HepG2 (cell line): ENCODE measurements at regions not wholly inside any gene's neighbourhood (a gene's known extent, or its start where the extent isn't known, plus 50 kb on each side); places are given as distances from the start of the nearest gene placed in this dataset.

Experiments used
- ATAC-seq: fragments of 200-7000 bp; cut with Tn5 transposase; 3 replicates; pipeline ENCODE4 v1.9.1; 2020; ENCODE audit warnings: mild to moderate bottlenecking, moderate library complexity
- BruUV-seq: library from RNA; stranded (reverse); fragments of 400-500 nt; replicated peaks from 2 replicates; lab custom pipeline; 2021; lab: Mats Ljungman, UMichigan
- CTCF ChIA-PET: fragments of 300-600 bp; formaldehyde crosslinking; extraction: SDS; loops from one replicate; lab custom pipeline; 2021; ENCODE audit warnings: low total read pairs, inconsistent platforms, low intra/inter-chr PET ratio; lab: Yijun Ruan, JAX
- POLR2A ChIA-PET: fragments of 350-600 bp; sonication (Branson Sonifier 250); formaldehyde crosslinking; loops from one replicate; lab custom pipeline; 2020; ENCODE audit warnings: antibody characterized with exemption, inconsistent platforms; lab: Yijun Ruan, JAX
- DNase-seq: peaks from one replicate; pipeline ENCODE4 v3.0.0-alpha.2; 2015; ENCODE audit warnings: low spot score
- FAIRE-seq: peaks from 3 replicates; lab custom pipeline; 2011; peaks lifted over from hg19 to GRCh38; lab: Jason Lieb, UNC
- H2AFZ ChIP-seq: one replicate; pipeline ENCODE4 v1.6.1; 2011; ENCODE audit warnings: low read length, inconsistent platforms
- H3K27ac ChIP-seq: fragments of 300-600 bp; 3 replicates; pipeline ENCODE4 v1.8.0; 2011; ENCODE audit warnings: mixed run types, mild to moderate bottlenecking, mixed read lengths, low read length, inconsistent platforms; ENCODE audit not compliant: insufficient read depth; ENCODE audit errors: extremely low read length
- H3K27me3 ChIP-seq, 2 experiments: fragments of 200-600 bp in 1 of 2; 2 replicates in 1 of 2; 3 replicates in 1 of 2; pipeline versions ENCODE4 v1.6.0 to v1.8.0; 2011; ENCODE audit warnings: low read length in 2 of 2, mild to moderate bottlenecking in 2 of 2, moderate library complexity in 2 of 2, inconsistent platforms in 1 of 2; ENCODE audit not compliant: insufficient read depth in 2 of 2, control insufficient read depth in 1 of 2
- H3K36me3 ChIP-seq, 2 experiments: fragments of 200-600 bp in 1 of 2; replicated peaks in 1 of 2; 2 replicates in 1 of 2; 3 replicates in 1 of 2; pipeline versions ENCODE4 v1.5.1 to v1.8.0; 2011; ENCODE audit warnings: low read length in 2 of 2, inconsistent platforms in 1 of 2; ENCODE audit not compliant: insufficient read depth in 2 of 2, control insufficient read depth in 1 of 2
- H3K4me1 ChIP-seq: 2 replicates; pipeline ENCODE4 v1.5.1; 2012; ENCODE audit warnings: low read length, inconsistent platforms; ENCODE audit not compliant: insufficient read depth
- H3K4me2 ChIP-seq: 2 replicates; pipeline ENCODE4 v1.6.0; 2011; ENCODE audit warnings: low read depth, low read length, inconsistent platforms
- H3K4me3 ChIP-seq, 3 experiments: fragments of 200-600 bp in 1 of 3; sonication (generic), shearing (Covaris generic) in 1 of 3; replicated peaks in 1 of 3; 2 replicates each; pipeline ENCODE4 v1.5.1; 2011 to 2016; ENCODE audit warnings: low read length in 3 of 3, inconsistent platforms in 2 of 3, low read depth in 2 of 3, mild to moderate bottlenecking in 2 of 3, control low read depth in 1 of 3, mixed read lengths in 1 of 3; ENCODE audit not compliant: insufficient read depth in 1 of 3
- H3K79me2 ChIP-seq: one replicate; pipeline ENCODE4 v1.6.1; 2011; ENCODE audit warnings: low read length, inconsistent platforms; ENCODE audit not compliant: insufficient read depth
- H3K9ac ChIP-seq: 2 replicates; pipeline ENCODE4 v1.6.0; 2011; ENCODE audit warnings: mild to moderate bottlenecking, low read depth, low read length, inconsistent platforms; ENCODE audit not compliant: insufficient read depth
- H3K9me3 ChIP-seq: 2 replicates; pipeline ENCODE4 v1.5.1; 2012; ENCODE audit warnings: mild to moderate bottlenecking, low read length
- H4K20me1 ChIP-seq: 2 replicates; pipeline ENCODE4 v1.6.0; 2011; ENCODE audit warnings: inconsistent platforms, mild to moderate bottlenecking, low read length, moderate library complexity; ENCODE audit not compliant: insufficient read depth
- ARNT2 ChIP-seq: sonication (generic); formaldehyde crosslinking; IDR thresholded peaks from 2 replicates; pipeline ENCODE4 v1.8.0; 2022; ENCODE audit warnings: mild to moderate bottlenecking, low read depth, missing genetic modification reagents, moderate library complexity
- FOXC1 ChIP-seq: sonication (generic); formaldehyde crosslinking; IDR thresholded peaks from 2 replicates; pipeline ENCODE4 v1.8.0; 2022; ENCODE audit warnings: mild to moderate bottlenecking, missing genetic modification reagents, borderline replicate concordance
- MYPOP ChIP-seq: sonication (generic); formaldehyde crosslinking; IDR thresholded peaks from 2 replicates; pipeline ENCODE4 v1.8.1; 2023; ENCODE audit warnings: mild to moderate bottlenecking, moderate library complexity, missing genetic modification reagents
- NFATC3 ChIP-seq: sonication (generic); formaldehyde crosslinking; IDR thresholded peaks from 2 replicates; pipeline ENCODE4 v1.5.1; 2020; ENCODE audit warnings: mild to moderate bottlenecking, missing genetic modification reagents
- NPAS2 ChIP-seq: sonication (generic); formaldehyde crosslinking; IDR thresholded peaks from 2 replicates; pipeline ENCODE4 v1.8.0; 2022; ENCODE audit warnings: mild to moderate bottlenecking, missing genetic modification reagents, borderline replicate concordance
- NR3C1 ChIP-seq: sonication (generic); formaldehyde crosslinking; IDR thresholded peaks from 2 replicates; pipeline ENCODE4 v1.4.0; 2020; ENCODE audit warnings: missing genetic modification reagents
- YY1 ChIP-seq: IDR thresholded peaks from 2 replicates; pipeline ENCODE4 v1.6.1; 2011; ENCODE audit warnings: low read length, low read depth, moderate library complexity, mild to moderate bottlenecking; ENCODE audit not compliant: insufficient read depth, insufficient replicate concordance
- ZC3H13 ChIP-seq: sonication (generic); formaldehyde crosslinking; IDR thresholded peaks from 2 replicates; pipeline ENCODE4 v1.8.1; 2023; ENCODE audit warnings: mild to moderate bottlenecking, missing genetic modification reagents, moderate library complexity
- ZFP91 ChIP-seq: sonication (generic); formaldehyde crosslinking; IDR thresholded peaks from 2 replicates; pipeline ENCODE4 v1.9.0; 2022; ENCODE audit warnings: missing genetic modification reagents, mild to moderate bottlenecking, borderline replicate concordance
- ZGPAT ChIP-seq: IDR thresholded peaks from 2 replicates; pipeline ENCODE4 v1.6.1; 2016; ENCODE audit warnings: mild to moderate bottlenecking
- ZMAT5 ChIP-seq: sonication (generic); formaldehyde crosslinking; IDR thresholded peaks from 2 replicates; pipeline ENCODE4 v1.5.0; 2020; ENCODE audit warnings: mild to moderate bottlenecking, low read depth, missing genetic modification reagents, borderline replicate concordance
- ZNF484 ChIP-seq: sonication (generic); formaldehyde crosslinking; IDR thresholded peaks from 2 replicates; pipeline ENCODE4 v1.5.1; 2020; ENCODE audit warnings: mild to moderate bottlenecking, low read depth, missing genetic modification reagents, borderline replicate concordance
- ZNF513 ChIP-seq: sonication (generic); formaldehyde crosslinking; conservative IDR thresholded peaks from 2 replicates; pipeline ENCODE4 v1.5.0; 2020; ENCODE audit warnings: missing genetic modification reagents
- ZNF607 ChIP-seq: sonication (generic); formaldehyde crosslinking; IDR thresholded peaks from 2 replicates; pipeline ENCODE4 v1.5.1; 2020; ENCODE audit warnings: missing genetic modification reagents, mild to moderate bottlenecking, borderline replicate concordance
- whole genome bisulfite sequencing: methylation state at CpG from one replicate; pipeline ENCODE4 v1.1.6; 2017; ENCODE audit warnings: low lambda C conversion rate; 5-methylcytosine and 5-hydroxymethylcytosine counted together
- in situ Hi-C: cut with HindIII; loops from 2 replicates; pipeline ENCODE4 v1.10.0; 2017; ENCODE audit warnings: low pct_unique_long_range_greater_than_20kb; ENCODE audit not compliant: extremely low pct_ligation_motif_present
- intact Hi-C: fragments of 100-400 bp; cut with micrococcal nuclease; formaldehyde crosslinking; loops from one replicate; pipeline ENCODE4 v1.10.0; 2022; ENCODE audit not compliant: unreplicated experiment

GRCh38 chr6:82588020-82588419, 224.4 kb downstream of the TPBG start:
- Histone ChIP-seq H3K4me1 (no peaks in the 10 kb centered on the region), H4K20me1 (no peaks in the 10 kb centered on the region), H3K4me2 (no peak overlapping the region), H3K9ac (no peak overlapping the region)
- POLR2A ChIA-PET = no interaction called here
- in situ Hi-C loops = loop anchor here (25.0 kb wide), 1 partner anchor 474 kb away; the partner anchor contains the start of genes DOP1A and UBE3D
- DNase-seq = no peak
- no peak for FAIRE-seq
- WGBS = 0% methylated on average over 3 of the region's 3 CpGs
- no peak for TF ChIP-seq YY1
- no peak for TF ChIP-seq ARNT2 (CRISPR knock-in tag)
- TF ChIP-seq ZFP91 (CRISPR knock-in tag) = no peak
- TF ChIP-seq ZNF607 = no peak
- TF ChIP-seq FOXC1 = no peak
- TF ChIP-seq ZGPAT (CRISPR knock-in tag) = no peak
- TF ChIP-seq NPAS2 = no peak
- TF ChIP-seq ZNF513 (CRISPR knock-in tag) = no peak
- TF ChIP-seq NFATC3 (CRISPR knock-in tag) = no peak
- no peak for TF ChIP-seq ZC3H13 (CRISPR knock-in tag)
- no peak for TF ChIP-seq NR3C1
- no peak for TF ChIP-seq ZNF484 (CRISPR knock-in tag)
- TF ChIP-seq ZMAT5 (CRISPR knock-in tag) = no peak
- no peak for TF ChIP-seq MYPOP (CRISPR knock-in tag)
- TF ChIP-seq, all 625 proteins: peak for 0
- BruUV-seq = no TSS peak
- ATAC-seq = no peak
- H2AFZ ChIP-seq = no peak overlapping the region
- CTCF ChIA-PET = no interaction called here
- no peaks in the 10 kb centered on the region for H3K36me3 ChIP-seq
- no peaks in the 10 kb centered on the region for H3K79me2 ChIP-seq
- H3K4me3 ChIP-seq = no peak overlapping the region
- intact Hi-C loops = no loop called here
- H3K9me3 ChIP-seq = no peaks in the 10 kb centered on the region
- H3K27me3 ChIP-seq = 0 out of 5 replicates have a peak, but pooled peaks cover 0 to 4% of the 10 kb centered on the region in 2 experiments
- H3K27ac ChIP-seq = no peak overlapping the region
